HG02571 (cell line): ENCODE measurements at regions not wholly inside any gene's neighbourhood (a gene's known extent, or its start where the extent isn't known, plus 50 kb on each side); places are given as distances from the start of the nearest gene placed in this dataset.

Experiments used
- ATAC-seq: cut with Tn5 transposase; IDR thresholded peaks from one replicate; pipeline ENCODE4 v1.9.1; 2021; ENCODE audit warnings: mild to moderate bottlenecking, moderate library complexity; ENCODE audit not compliant: unreplicated experiment

DNA sequence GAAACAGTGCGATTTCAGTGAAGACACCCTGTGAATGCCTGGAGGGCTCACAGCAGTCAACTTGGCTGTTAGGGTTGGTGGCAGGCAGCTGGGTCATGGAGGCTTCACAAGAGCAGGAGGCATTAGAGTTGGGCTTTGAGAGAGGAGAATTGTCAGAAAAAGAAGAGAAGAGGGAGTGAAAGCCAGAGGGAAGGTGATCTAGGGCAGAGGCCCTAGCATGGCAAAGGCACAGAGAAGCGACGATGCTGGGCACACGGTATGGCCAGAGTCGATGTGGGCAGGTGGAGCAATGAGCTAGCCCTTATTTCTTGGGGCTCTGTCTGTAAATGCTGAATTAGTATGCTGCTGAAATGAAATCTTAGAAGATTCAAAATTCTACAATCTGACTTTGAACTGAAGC is 52.6 kb upstream of the OLFM4 start:
- ATAC-seq = no peak

DNA sequence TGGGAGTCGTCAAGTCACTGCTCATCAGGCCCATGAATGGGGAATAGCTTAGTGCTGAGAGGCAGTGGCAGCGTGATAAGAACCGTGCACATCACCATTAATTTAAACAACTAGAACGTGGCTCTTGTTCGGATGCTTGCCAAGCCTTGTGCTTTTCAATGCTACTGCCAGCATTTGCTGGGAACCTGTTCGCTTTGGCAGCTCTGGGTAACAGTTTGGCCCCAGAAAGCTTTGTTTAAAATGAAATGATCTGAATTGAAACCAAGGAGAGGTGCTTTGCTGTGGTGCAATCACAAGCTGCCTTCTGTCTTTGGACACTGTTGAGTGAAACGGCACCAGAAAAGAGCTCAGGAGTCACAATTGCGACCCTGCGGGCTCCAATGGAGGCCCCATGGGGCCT is 53.5 kb upstream of the OLFM4 start:
- ATAC-seq = no peak

DNA sequence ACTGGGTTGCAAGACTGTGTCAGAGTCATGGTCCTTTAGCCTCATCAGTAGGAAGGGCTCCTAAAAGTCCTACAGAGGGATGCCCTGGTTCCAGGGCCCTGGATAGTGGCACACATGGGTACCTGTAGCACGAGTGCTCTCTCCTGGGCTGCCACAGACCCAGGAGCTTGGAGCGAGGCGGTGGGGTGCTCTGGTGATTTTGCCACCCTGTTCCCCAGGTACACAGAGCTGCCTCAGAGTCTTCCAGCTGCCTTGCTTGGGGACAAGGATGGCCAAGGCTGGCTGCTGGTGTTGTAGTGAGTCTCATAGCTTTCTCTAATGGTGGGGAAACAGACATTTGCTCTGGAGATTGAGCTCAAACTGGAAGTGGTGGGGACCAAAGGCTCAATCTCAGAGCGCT is 53.9 kb upstream of the OLFM4 start:
- ATAC-seq = no peak

GRCh38 chr13:52969373-52969772 is 59.2 kb upstream of the OLFM4 start:
- no peak for ATAC-seq

DNA sequence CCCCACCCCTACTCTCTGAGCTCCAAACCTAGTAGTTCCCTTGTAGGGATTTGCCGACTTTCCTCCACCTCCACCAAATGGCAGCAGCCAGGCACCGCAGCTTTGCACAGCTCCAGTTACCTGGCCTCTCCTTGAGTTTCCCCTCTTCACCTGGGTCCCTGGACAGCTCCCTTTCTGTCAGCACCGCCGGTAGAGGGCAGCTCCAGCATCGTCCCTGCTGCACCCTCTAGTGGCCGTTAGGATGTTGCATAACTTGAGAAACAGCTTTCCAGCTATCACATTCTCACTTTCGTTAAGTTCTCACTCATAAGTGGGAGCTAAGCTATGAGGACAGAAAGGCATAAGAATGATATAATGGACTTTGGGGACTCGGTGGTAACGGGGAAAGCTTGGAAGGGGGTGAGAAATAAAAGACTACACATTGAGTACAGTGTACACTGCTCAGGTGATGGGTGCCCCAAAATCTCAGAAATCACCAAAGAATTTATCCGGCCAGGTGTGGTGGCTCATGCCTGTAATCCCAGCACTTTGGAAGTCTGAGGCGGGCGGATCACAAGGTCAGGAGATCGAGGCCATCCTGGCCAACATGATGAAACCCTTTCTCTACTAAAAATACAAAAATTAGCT is 60.4 kb upstream of the OLFM4 start:
- peak; percentile 98 for ATAC-seq

GRCh38 chr13:52961987-52962386 is 66.6 kb upstream of the OLFM4 start:
- ATAC-seq = no peak

DNA sequence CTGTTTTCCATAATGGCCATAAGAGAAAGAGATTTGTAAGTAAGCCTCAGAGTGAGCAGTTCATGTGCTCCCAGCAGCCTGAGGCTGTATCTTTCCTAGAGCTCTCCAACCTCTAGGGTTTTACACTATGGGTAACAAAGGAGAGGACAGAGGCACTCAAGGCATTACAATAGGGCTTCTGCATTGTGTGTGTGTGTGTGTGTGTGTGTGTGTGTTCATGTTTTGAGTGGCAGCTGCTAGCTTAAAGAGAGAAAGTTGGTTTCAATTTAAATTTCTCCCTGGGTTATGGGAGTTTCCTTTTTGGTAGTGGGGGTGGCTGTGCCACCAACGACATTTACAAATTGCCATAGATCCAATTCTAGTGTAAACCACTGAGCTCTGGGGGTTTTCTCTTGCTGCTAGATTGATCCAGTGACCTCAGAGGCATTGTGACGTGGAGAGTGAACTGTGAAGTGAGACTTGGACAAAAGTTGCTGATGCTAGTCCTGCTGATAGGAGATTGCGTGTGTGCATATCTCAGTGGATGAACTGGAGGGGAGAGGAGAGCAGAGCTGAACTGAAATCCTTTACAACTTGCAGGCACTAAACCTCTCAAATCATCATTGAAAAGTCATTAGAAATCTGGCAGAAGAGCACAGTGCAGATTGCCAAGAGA is 67.2 kb upstream of the OLFM4 start:
- ATAC-seq = no peak

DNA sequence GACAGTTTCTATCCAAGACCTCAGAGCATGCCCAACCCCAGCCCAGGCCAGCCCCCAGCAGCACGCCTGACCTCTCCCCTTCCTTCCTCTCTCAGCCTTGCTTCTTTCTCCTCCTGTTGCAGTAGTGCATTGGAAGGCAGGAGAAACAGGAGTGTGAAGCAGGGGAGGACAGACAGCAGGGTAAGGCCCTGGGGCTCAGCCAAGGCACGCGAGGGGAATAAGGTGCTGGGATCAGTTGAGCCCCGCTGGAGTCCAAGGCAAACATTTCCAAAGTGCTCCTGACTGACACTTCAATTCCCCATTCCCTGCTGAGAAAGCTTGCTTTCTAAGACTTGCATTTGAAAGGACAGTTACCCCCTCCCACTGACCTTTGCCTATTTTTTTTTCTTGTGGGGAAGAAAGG is 73.1 kb upstream of the OLFM4 start:
- no peak for ATAC-seq

- ATAC-seq = no peak
Observed at GRCh38 chr13:52954838-52955237, 73.8 kb upstream of the OLFM4 start.

GRCh38 chr13:52950436-52950956 is 78.1 kb upstream of the OLFM4 start:
- ATAC-seq = no peak

- no peak for ATAC-seq
Observed at GRCh38 chr13:52949742-52950141, 78.9 kb upstream of the OLFM4 start.

DNA sequence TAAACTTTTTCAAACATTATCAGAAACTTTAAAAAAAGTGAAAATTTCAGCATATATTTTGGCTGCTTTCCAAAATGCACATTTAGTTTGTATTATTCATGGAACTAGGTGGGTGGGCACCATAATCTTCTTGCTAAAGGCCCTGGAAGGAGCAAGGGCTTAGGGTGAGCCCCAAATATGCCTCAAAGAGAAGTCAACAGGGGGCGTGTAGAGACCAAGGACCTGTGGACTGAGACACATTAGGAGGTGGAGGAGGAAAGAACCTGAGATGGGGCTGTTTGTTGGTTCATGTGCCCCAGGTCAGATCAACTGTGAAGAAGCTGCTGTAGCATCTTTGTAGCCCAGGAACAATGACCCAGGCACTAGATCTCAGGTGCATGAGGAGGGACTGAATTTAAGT is 79.6 kb upstream of the OLFM4 start:
- ATAC-seq = no peak

DNA sequence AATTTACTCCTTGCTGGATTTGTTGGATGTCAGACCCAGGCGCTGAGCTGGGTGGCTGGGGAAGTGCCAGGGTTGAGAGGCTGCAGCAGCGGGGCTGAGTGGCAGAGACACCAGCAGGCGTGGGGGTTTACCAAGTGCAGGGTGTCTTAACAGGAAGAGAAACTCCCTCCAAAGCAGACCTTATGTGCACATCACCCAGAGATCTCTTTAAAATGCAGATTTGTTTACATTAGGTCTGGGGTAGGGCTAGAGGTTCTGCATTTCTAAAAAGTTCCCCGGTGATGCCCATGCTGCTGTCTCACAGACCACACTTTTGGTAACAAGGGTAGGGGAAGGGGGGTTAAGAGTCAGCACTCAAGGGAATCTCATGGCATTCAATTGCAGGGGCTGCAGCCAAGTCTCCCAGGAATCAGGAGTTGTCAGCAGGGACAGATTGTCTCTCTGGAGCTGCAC is 80.7 kb upstream of the OLFM4 start:
- no peak for ATAC-seq

DNA sequence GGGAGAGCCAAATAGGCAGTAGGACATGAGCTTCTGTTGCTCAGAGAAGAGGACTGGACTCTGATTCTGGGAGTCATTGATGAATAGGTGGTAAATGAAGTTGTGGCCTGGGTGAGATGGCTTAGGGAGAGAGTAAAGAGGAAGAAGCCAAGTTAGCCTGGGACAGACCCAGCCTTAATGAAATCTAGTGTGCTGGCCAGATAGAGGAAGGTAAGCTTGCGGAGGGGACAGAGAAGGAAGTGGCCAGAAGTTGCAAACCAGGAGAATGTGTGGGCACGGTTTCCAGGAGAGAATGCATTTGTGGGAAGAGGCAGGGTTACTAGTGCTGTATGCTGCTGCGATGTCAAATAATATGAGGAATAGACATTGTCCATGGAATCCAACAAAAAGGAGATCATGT is 83.3 kb upstream of the OLFM4 start:
- no peak for ATAC-seq

DNA sequence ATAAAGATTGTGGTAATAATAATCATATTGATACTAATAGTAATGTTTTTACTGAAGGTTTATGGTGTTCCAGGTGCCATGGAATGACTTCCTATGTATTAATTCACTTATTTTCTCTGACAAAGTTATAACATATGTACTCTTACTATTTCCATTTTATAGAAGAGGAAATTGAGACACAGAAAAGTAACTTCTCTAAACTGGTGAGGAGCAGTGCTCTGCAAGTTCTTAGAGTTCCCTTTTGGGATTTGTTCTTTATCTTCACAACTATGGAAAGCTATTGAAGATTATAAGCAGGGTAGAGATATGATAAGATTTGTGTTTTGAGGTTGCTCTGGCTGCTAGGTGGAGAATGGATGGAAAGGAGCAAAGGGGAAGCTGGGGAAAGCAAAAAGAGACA is 83.9 kb upstream of the OLFM4 start:
- ATAC-seq = no peak

DNA sequence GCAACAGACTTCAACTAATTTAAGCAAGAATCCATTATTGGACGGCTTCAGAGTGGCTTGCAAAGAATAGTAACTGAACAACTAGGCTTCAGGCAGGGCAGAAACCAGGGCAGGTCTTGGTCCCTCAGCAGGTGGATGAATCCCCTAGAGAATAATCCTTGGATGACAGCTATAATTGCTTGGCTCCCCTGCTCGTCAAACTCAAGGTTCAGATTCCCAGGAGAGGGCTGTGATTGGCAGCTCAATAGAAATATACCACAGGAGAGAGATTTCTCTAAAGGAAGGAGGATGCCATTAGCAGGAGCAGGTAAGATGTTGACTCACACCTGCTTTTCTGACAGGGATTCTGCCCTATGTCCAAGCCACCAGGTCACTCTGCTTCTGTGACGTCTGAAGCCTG is 89.6 kb upstream of the PCDH8 start:
- no peak for ATAC-seq

DNA sequence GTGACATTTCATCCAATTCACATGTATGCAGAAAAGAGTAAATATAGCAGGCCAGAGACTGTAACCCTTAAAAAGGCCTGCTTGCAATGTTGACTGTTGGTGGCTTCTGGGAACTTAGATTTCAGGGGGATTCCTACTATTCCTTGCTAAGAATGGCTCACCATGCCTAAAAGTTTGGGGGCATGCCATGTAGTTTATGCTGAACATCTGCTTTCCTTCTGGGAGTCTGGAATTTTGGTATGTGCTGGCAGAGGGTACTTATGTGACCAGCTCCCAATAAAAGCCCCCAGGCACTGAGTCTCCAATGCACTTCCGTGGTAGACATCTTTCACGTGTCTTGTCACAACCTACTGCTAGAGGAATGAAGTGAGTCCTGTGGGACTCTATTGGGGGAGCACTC is 88.4 kb upstream of the PCDH8 start:
- ATAC-seq = no peak

GRCh38 chr13:52934258-52934657 is 85.8 kb upstream of the PCDH8 start:
- no peak for ATAC-seq

DNA sequence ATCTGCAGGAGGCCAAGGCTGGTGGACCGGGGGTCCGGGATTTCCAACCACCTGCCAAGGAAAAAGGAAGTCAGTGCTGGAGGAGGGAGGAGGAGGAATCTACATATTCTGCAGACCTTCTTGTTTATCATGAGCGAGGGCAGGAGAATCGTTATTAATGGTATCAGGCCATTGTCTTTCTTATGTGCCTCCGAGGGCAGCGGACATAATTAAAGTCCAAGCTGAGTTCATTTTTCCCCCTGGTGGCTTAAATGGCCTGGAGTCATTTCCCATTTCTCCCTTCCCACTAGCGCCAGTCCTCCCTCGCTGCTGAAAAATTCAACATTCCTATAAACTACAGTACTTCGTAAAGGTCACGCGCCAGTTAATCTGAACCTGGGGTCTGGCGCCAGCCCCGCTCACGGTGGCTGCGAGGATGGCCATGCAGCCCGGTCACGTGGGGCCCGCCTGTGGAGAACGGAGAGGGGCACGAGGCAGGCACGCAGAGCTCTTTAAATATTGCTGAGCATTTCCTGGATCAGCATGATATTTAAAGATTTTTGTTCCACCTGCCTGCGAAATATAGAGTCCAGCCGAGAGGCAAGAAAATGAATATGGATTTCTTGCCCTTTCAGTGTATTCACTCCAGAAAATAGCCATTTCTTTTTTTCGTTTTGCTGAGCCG is 85.2 kb upstream of the PCDH8 start:
- no peak for ATAC-seq

DNA sequence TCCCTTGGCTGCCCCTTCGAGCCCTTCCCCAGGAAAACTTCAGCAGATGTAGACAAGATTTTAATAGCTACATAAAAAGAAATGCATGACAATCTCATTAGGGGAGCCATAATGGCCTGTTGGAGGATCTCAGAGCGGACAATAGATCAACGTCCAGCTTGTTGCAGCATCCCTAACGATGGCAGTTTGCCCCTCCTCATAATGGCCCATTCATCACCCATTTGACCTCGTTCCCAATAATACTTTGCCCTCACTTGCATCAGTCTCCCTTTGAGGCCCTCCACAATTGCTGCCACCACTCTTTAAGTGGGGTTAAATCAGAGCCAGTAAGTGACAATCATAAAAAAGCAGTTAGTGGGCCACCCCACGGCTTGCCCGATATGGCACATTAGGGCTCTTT is 84.7 kb upstream of the PCDH8 start:
- no peak for ATAC-seq

GRCh38 chr13:52932649-52933048 is 84.2 kb upstream of the PCDH8 start:
- no peak for ATAC-seq
